ENCODE measurements at regions not wholly inside any gene's neighbourhood (a gene's known extent, or its start where the extent isn't known, plus 50 kb on each side); places are given as distances from the start of the nearest gene placed in this dataset.

DNA sequence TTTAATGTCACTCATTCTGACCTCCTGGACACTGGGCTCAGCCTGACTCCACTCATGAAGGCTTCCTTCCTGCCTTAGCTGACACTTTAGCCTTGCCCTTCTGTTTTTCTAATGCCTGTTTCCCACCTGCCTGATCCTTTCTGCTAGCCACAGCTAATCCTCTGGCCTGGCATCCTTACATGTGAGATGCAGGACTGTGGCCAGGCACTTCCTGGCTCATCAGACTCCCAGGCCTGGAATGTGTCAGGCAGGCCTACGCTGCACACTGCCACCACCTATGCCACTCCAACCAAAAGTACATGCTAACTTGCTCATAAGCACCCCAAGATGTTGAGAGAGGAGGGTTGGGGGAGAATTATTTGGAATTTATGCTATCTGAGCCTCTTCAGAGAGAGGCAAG lies 138.8 kb upstream of the NALF2 start:
- no peak for DNase-seq

DNA sequence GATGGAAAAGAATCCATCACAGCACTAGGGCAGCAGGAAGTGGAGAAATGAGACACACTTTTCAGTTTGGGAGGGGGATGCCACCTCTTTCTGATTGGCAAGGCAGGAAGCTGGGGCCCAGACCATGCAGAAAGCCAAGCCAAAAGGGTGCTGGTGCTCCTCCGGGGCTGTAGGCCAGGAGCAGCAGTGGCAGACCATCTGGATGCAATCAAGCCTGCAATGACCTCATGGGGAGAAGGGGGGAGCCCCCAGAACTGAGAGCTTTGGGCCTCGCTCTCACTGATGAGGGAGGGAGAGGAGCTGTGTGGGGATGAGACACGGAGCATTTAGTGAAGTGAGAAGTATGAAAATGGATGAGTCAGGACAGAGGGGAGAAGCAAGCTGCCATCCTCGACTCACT lies 141.3 kb upstream of the NALF2 start:
- no peak for DNase-seq

DNA sequence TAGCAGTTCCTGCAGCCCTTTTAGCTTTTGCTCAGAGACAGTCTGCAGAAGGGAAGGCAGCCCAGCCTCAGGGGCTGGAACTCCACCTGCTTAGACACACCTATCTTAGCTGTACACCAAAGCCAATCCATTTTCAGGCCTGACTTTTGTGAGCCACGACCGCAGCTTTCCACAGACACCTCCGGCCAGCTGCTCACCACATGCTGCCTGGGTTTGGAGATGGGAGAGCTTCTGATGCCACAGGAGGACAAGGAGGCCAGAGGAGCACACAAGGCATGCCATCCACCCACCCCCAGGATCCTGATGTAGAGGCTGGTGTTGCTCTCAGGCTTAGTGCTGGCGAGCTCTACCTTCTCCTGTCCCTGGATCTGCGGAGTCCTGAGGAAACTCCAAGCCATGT lies 141.8 kb upstream of the NALF2 start:
- no peak for DNase-seq

GRCh38 chrX:69361311-69361845 lies 142.7 kb upstream of the NALF2 start:
- DNase-seq, result no peak

DNA sequence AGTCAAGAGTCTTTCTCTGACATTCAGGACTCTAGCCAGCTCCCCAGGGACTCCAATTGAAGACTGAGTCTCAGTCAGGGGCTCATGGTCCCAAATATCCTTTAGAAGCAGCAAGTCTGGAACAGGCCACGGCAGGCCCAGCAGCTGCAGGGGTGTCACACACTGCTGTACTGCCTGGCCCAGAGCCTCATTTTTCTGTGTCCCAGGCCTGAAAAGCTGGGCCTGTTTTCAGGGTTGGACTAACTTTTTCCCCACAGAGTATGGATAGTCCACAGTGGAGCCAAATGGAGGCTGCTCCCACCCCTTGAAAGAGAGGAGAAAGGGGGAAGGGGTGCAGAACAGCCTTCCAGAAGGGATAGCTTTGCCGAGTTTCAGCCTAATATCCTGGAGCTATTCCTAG lies 146.8 kb upstream of the NALF2 start:
- DNase-seq, result no peak

DNA sequence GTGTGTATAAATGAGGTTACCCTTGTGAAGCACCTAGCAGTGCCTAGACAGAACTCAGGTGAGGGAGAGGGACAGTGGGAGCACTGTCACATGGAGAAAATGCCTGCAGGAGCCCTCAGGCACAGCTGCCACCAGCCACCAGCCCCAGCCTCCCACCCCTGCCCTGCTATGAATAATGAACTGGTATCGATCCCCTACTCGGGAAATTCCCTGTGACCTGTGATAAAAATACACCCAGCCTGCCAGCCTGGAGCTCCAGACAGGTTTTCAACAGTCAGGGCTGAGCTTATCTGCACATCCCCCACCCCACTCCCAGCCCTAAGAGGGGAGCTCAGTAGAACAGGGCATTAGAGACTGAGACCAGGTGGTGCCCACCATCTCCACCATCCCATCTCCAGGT lies 159.6 kb upstream of the PJA1 start:
- no peak for DNase-seq

DNA sequence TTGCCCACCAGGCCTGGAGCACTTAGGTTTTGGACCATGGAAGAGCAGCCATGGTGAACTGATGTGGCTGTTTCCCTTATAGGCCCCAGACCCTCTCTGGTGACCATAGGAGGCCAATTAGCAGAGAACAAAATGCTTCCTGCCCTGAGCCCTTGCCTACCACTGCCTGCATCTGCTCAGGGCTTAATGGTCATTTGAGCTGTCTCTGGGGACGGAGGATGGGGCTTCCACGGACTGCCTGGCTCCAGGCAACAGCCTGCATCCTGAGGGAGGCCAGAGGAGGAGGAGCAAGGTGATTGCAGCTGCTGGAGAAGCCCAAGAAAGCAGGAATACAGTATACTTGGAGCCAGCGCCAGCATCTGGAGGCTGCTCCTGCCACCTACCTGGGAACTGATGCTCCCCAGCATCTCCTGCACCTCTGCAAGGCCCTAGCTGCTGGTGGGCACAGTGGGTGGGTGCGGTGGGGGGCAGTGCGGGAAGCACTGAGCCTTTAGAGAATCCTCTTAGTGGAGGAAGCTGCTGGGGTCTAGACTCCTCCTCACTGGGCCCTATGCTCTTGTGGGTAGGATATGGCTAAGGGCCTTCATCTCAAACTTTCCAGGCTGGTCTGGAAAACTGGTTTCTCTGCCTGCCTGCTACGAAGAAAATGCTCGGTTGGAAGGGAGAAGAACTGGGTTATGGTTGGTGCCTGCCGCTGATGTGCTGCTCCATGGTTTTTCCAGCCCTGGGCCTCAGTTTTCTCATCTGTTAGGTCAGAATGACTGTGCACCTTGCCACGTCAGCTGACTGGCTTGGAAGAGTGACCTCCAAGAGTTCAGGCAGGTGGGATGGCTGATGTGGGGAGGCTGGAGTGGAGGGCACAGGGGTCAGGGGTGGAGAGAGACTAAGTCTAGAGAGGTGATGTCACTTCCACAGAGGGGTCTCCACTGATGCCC lies 158.8 kb upstream of the PJA1 start:
- no peak for DNase-seq

GRCh38 chrX:69321789-69322188 lies 156.5 kb upstream of the PJA1 start:
- no peak for DNase-seq

DNA sequence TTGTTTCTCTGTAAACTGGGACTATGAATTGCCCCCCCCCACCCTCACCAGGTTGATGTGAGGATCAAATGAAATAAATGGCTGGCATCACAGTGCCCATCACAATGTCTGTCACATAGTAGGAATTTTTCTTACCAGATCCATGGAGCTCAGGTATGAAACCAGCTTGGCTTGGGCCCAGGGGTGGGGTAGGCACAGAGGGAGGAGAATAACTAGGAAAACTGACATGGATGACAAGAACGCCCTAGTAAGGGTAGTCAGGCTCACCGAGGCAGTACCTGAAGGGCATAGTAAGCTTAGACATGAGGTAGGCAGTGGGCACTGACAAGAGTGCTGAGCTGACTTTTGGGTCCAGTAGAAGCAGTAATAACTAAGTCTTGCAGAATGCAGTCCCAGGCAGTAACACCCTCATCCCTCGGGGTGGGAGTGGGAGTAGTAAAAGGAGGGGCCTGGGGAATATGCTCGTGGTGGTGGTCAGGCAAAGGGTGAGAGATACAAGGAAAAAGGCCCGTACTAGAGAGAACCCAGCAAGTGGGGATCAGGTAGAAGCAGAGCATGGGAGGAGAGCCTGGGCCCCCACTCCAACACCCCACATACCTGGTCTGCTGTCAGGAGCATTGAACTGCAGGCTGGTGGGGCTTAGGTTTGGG lies 155.9 kb upstream of the PJA1 start:
- no peak for DNase-seq

DNA sequence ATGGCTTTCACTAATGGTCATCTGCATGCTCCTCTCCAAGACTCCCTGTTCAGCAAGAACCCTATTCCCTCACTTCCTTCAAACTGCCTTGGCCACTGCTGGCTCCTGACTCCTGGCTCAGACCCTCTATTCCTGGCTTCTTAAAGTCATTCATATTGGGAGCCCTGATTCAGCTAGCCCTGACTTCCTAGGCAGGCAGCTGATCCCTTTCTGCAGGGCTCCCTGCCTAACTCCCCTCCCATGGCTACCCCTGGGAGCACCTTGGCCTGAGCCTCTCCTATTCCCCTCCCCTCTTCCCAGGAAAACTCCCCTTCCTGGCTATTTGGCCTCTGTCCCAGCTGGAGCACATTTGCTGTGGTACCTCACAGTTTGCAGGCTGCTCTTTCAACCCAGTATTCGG lies 154.9 kb upstream of the PJA1 start:
- DNase-seq, result no peak

DNA sequence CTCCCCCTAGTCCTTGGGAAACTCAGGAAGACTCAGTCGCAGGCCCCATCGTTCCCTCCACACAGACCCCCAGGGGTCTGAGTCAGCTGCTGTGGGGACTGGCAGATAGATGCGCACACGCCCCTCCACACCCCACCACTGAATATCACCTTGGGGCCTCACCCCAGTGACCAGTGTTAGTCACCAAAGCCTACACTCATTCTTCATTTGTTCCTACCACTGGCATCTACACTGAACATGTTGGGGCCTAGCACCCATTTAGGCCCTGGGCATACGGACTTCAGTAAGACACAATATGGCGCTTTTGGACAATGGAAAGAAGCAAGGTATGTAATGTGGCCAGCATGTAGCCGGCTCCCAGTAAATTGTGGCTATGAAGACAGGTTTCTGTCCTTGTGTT lies 154.1 kb upstream of the PJA1 start:
- no peak for DNase-seq

DNA sequence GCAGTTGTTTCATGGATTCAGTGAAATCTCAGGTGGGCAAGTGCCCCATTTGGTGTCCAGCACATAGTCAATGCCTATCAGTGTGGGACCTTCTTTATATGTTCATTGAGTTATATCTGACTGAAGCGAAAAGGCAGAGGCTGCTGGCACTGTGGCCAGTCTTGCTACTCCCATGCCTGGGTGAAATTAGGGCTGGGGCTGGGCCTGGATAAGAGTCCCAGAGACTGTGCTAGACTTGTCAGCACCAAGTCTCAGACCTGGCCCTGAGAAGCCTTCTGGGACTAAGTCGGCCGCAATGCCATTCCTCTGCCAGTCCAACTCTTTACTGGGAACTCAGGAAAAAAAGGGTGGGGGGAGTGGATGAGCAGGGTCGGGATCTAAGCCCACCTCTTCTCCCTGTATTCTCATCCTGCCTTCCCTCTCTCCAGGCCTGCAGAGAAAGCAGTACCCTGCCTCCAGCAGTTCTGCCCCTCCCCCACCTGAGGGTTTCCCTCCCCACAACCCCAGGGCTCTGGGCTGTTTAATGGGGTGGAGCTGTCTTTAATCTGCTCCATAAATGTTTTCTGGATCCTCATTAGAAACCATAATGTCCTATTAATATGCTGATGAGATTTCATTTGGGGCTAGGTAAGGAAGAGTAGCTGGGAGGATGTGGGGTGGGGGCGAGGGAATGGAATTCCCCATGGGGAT lies 153.5 kb upstream of the PJA1 start:
- no peak for DNase-seq

DNA sequence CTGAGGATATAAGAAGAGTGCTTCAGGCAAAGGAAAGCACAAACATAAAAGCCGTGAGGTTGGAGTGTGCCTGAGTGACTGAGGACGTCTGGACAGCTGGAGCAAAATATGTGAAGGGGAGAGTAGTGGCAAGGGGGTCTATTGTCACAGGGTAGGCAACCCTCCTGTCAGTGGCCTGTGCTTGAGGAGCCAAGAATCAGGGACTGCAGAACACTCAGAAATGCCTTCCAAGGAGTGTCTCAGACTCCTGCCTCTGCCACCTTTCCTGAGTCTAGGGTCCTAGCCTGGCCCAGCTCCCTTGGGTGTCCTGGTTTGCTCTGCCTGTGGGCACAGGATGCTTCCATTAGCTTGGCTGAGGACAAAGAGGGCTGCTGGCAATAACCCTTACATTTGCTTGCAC lies 152.5 kb upstream of the PJA1 start:
- no peak for DNase-seq

- peak in 1 of 56 donors; percentile 7 for DNase-seq
Observed at GRCh38 chrX:69314436-69315348, 149.4 kb upstream of the PJA1 start.

DNA sequence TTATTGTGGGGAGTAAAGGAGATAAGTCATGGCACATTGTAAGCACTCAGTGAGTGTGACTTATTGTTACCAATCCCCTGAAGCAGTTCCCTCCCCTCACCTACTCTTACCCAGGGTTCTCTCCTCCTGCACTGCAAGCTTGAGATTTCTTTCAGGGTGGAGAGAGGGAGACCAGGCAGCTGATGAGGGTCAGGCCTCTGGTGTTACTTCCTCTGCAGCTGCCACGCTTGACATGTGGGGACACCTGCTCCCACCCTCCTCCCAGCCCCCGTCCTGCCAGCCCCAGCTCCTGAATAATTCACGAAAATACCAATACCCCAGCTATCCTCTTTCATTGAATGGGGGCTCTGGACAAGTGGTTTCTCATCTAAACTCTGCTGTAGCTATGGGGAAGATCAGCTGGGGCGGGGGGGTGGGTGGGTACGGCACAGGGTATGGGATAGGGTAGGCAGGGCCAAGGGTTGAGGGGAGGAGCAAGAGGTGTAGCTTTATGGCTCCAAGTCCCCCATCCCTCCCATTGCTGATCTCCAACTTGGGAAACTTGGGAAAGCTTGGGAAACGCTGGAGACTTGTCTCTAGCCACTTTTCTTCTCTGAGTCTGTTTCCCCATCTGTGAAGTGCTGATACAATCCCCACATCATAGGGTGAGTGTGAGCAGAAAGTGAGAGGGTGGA lies 148.5 kb upstream of the PJA1 start:
- DNase-seq, result no peak

GRCh38 chrX:69311936-69312670 lies 146.8 kb upstream of the PJA1 start:
- no peak for DNase-seq

DNA sequence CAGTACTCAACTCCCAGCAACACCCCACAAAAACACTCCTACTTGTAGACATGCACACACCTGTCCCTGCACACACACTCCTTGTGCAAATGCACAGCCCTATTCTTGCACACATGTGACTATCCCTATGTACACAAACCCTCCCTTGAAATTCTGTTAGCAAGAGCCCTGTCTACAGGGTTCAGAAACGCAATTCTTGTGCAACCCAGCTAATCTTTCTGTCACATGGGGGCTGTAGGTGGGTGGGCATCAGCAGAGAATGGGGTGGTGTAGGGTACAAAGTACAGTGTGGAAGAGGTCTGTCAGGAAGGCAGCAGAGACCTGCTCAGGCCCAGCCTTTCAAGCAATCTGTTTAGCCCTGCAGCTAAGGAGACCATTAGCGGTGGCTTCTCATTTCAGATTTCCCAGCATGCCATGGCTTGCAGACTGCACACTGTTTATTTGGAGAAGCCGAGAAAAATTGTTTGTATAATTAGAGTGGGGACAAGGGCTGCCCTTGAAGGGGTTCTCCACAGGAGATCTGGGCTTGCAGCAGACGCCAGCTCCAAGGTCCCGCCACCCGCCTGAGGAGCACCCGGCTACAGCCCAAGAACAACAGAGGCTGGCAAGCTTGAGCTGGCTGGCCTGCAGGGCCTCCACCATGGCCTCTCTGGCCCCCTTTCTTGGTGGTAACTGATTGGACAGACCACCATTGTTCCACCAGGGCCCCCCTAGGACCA lies 144.0 kb upstream of the PJA1 start:
- DNase-seq, result no peak

DNA sequence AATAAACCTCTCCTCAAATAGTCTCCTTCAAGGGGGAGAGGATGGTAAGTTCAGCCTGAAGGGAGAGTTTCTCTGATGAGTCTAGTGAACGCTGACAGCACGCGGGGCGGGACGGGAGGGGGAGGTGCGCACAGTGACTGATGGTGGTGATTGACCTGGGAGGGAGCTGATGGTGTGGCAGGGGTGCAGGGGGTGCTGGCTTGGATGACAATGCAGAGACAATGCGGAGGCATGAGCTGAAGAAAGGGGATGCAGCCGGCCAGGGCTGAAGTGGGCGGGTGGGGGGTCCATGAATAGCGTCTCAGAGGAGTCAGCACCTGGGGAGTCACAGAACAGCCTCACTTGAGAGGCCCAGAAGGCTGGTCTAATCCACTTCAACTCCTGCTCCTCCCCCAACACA lies 142.5 kb upstream of the PJA1 start:
- DNase-seq, result no peak

DNA sequence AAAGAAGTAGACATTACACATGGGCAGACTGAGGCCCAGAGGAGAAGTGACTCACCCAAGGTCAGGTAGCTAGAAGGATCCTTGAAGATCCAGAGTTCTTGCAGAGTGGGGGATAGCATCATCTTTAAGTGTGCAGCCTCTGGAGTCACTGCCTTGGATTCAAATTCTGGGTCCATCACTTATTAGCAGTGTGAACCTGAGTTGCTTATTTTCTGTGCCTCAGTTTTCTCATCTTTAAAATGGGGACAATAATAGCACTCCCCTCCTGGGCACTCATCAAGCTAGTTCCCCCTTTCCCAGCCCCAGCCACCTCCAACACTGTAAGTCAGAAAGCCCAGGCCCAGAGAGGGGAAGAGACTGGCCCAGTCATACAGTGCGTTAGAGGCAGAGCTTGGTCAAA lies 141.8 kb upstream of the PJA1 start:
- no peak for DNase-seq

Measured in amygdala (tissue), 56 donors.